HEK293 (cell line): ENCODE measurements at regions not wholly inside any gene's neighbourhood (a gene's known extent, or its start where the extent isn't known, plus 50 kb on each side); places are given as distances from the start of the nearest gene placed in this dataset.

ENCODE experiments used
- CTCF ChIA-PET: fragments of 350-600 bp; formaldehyde crosslinking; extraction: SDS; loops from one replicate; lab custom pipeline; 2021; ENCODE audit warnings: antibody characterized with exemption; lab: Yijun Ruan, JAX
- POLR2A ChIA-PET: fragments of 300-600 bp; formaldehyde crosslinking; extraction: SDS; loops from one replicate; lab custom pipeline; 2020; ENCODE audit warnings: antibody characterized with exemption, inconsistent platforms; lab: Yijun Ruan, JAX
- H3K27ac ChIP-seq: fragments of 200-500 bp; sonication (Bioruptor generic); 2 replicates; pipeline ENCODE4 v1.5.1; 2014; ENCODE audit warnings: low read depth, low read length, control low read depth, inconsistent platforms; ENCODE audit errors: extremely low read depth
- H3K36me3 ChIP-seq, 2 experiments: fragments of 200-500 bp in 1 of 2; sonication (Bioruptor generic) in 1 of 2; 1 replicate in 1 of 2; 2 replicates in 1 of 2; pipeline ENCODE4 v1.5.1; 2014 to 2017; ENCODE audit warnings: inconsistent platforms in 2 of 2, low read length in 2 of 2; ENCODE audit not compliant: control insufficient read depth in 2 of 2, insufficient read depth in 1 of 2
- H3K4me1 ChIP-seq: fragments of 200-500 bp; sonication (Bioruptor generic); 2 replicates; pipeline ENCODE4 v1.5.1; 2014; ENCODE audit warnings: mild to moderate bottlenecking, low read length, inconsistent platforms; ENCODE audit not compliant: control insufficient read depth, insufficient read depth
- H3K4me3 ChIP-seq: 2 replicates; pipeline ENCODE4 v1.5.1; 2011; ENCODE audit warnings: low read depth, mild to moderate bottlenecking, control low read depth, low read length, moderate library complexity
- H3K9me3 ChIP-seq: fragments of 200-500 bp; sonication (Bioruptor generic); 2 replicates; pipeline ENCODE4 v1.5.1; 2014; ENCODE audit warnings: low read depth, low read length, inconsistent platforms; ENCODE audit not compliant: control insufficient read depth, insufficient read depth
- BCL11A ChIP-seq: fragments of 450-650 bp; formaldehyde crosslinking; IDR thresholded peaks from 2 replicates; pipeline ENCODE4 v1.5.1; 2016; ENCODE audit warnings: low read depth, missing biosample characterization, missing genetic modification characterization
- EGR2 ChIP-seq: fragments of 450-650 bp; formaldehyde crosslinking; IDR thresholded peaks from 2 replicates; pipeline ENCODE4 v1.5.1; 2016; ENCODE audit warnings: low read depth, missing biosample characterization, missing genetic modification characterization
- INSM2 ChIP-seq: fragments of 450-650 bp; formaldehyde crosslinking; IDR thresholded peaks from 2 replicates; pipeline ENCODE4 v1.5.1; 2016; ENCODE audit warnings: missing biosample characterization, missing genetic modification characterization
- KLF9 ChIP-seq: fragments of 450-650 bp; formaldehyde crosslinking; IDR thresholded peaks from 2 replicates; pipeline ENCODE4 v1.5.1; 2016; ENCODE audit warnings: missing biosample characterization, missing genetic modification characterization, low read depth
- MZF1 ChIP-seq: fragments of 450-650 bp; formaldehyde crosslinking; IDR thresholded peaks from 2 replicates; pipeline ENCODE4 v1.5.1; 2017; ENCODE audit warnings: missing biosample characterization, missing genetic modification characterization, borderline replicate concordance
- OSR2 ChIP-seq: fragments of 450-650 bp; formaldehyde crosslinking; IDR thresholded peaks from 2 replicates; pipeline ENCODE4 v1.5.1; 2016; ENCODE audit warnings: missing biosample characterization, missing genetic modification characterization
- SETDB1 ChIP-seq: IDR thresholded peaks from one replicate; pipeline ENCODE4 v1.6.1; 2017; ENCODE audit warnings: mild to moderate bottlenecking, low read length, moderate library complexity, mixed read lengths; ENCODE audit not compliant: insufficient read length
- TSHZ1 ChIP-seq: fragments of 450-650 bp; formaldehyde crosslinking; IDR thresholded peaks from 2 replicates; pipeline ENCODE4 v1.5.1; 2016; ENCODE audit warnings: missing biosample characterization, missing genetic modification characterization, borderline replicate concordance
- ZBTB20 ChIP-seq: fragments of 450-650 bp; formaldehyde crosslinking; IDR thresholded peaks from 2 replicates; pipeline ENCODE4 v1.5.1; 2016; ENCODE audit warnings: missing biosample characterization, missing genetic modification characterization
- ZBTB49 ChIP-seq: fragments of 450-650 bp; formaldehyde crosslinking; IDR thresholded peaks from 2 replicates; pipeline ENCODE4 v1.5.1; 2016; ENCODE audit warnings: missing biosample characterization, missing genetic modification characterization, low read depth
- ZBTB7A ChIP-seq: fragments of 450-650 bp; formaldehyde crosslinking; IDR thresholded peaks from 2 replicates; pipeline ENCODE4 v1.5.1; 2016; ENCODE audit warnings: low read depth, missing biosample characterization, missing genetic modification characterization
- ZFP41 ChIP-seq: fragments of 450-650 bp; formaldehyde crosslinking; IDR thresholded peaks from 2 replicates; pipeline ENCODE4 v1.5.1; 2016; ENCODE audit warnings: missing biosample characterization, missing genetic modification characterization, borderline replicate concordance
- ZNF10 ChIP-seq: fragments of 450-650 bp; formaldehyde crosslinking; IDR thresholded peaks from 2 replicates; pipeline ENCODE4 v1.5.1; 2017; ENCODE audit warnings: missing biosample characterization, missing genetic modification characterization
- ZNF138 ChIP-seq: fragments of 450-650 bp; formaldehyde crosslinking; IDR thresholded peaks from 2 replicates; pipeline ENCODE4 v1.5.1; 2016; ENCODE audit warnings: missing biosample characterization, missing genetic modification characterization, borderline replicate concordance
- ZNF211 ChIP-seq: fragments of 450-650 bp; formaldehyde crosslinking; IDR thresholded peaks from 2 replicates; pipeline ENCODE4 v1.5.1; 2016; ENCODE audit warnings: low read depth, missing biosample characterization, missing genetic modification characterization
- ZNF302 ChIP-seq: fragments of 450-650 bp; formaldehyde crosslinking; IDR thresholded peaks from 2 replicates; pipeline ENCODE4 v1.5.1; 2016; ENCODE audit warnings: missing biosample characterization, missing genetic modification characterization, low read depth
- ZNF362 ChIP-seq: fragments of 450-650 bp; formaldehyde crosslinking; IDR thresholded peaks from 2 replicates; pipeline ENCODE4 v1.5.1; 2016; ENCODE audit warnings: missing biosample characterization, missing genetic modification characterization
- ZNF398 ChIP-seq: fragments of 450-650 bp; formaldehyde crosslinking; IDR thresholded peaks from 2 replicates; pipeline ENCODE4 v1.5.1; 2017; ENCODE audit warnings: missing biosample characterization, missing genetic modification characterization
- ZNF426 ChIP-seq: fragments of 450-650 bp; formaldehyde crosslinking; IDR thresholded peaks from 2 replicates; pipeline ENCODE4 v1.5.1; 2017; ENCODE audit warnings: missing biosample characterization, missing genetic modification characterization, mild to moderate bottlenecking, inconsistent platforms, moderate library complexity
- ZNF548 ChIP-seq: fragments of 450-650 bp; formaldehyde crosslinking; IDR thresholded peaks from 2 replicates; pipeline ENCODE4 v1.5.1; 2016; ENCODE audit warnings: missing biosample characterization, missing genetic modification characterization
- ZNF560 ChIP-seq: fragments of 450-650 bp; formaldehyde crosslinking; IDR thresholded peaks from 2 replicates; pipeline ENCODE4 v1.5.1; 2017; ENCODE audit warnings: missing biosample characterization, missing genetic modification characterization, borderline replicate concordance
- ZNF621 ChIP-seq: fragments of 450-650 bp; formaldehyde crosslinking; IDR thresholded peaks from 2 replicates; pipeline ENCODE4 v1.5.1; 2017; ENCODE audit warnings: missing biosample characterization, missing genetic modification characterization
- ZNF624 ChIP-seq: fragments of 450-650 bp; formaldehyde crosslinking; IDR thresholded peaks from 2 replicates; pipeline ENCODE4 v1.5.1; 2017; ENCODE audit warnings: missing biosample characterization, missing genetic modification characterization
- ZNF626 ChIP-seq: fragments of 450-650 bp; sonication (Bioruptor Pico); formaldehyde crosslinking; IDR thresholded peaks from 2 replicates; pipeline ENCODE4 v1.5.1; 2018; ENCODE audit warnings: missing biosample characterization, missing genetic modification characterization, inconsistent platforms
- ZNF629 ChIP-seq: fragments of 450-650 bp; formaldehyde crosslinking; IDR thresholded peaks from 2 replicates; pipeline ENCODE4 v1.5.1; 2017; ENCODE audit warnings: missing biosample characterization, missing genetic modification characterization
- ZNF785 ChIP-seq: fragments of 450-650 bp; formaldehyde crosslinking; IDR thresholded peaks from 2 replicates; pipeline ENCODE4 v1.5.1; 2016; ENCODE audit warnings: missing biosample characterization, missing genetic modification characterization

GRCh38 chr6:19135706-19136105 is 701.5 kb upstream of the ID4 start:
- POLR2A ChIA-PET: interaction anchor here (0.6 kb wide), 1 partner anchor 1349 kb away, joined by 3 read pairs; no protein-coding TSS in a partner anchor
- H3K4me3 ChIP-seq: no peak overlapping the region

GRCh38 chr6:19137505-19137904 is 699.7 kb upstream of the ID4 start:
- Histone ChIP-seq H3K27ac (no peak overlapping the region), H3K4me1 (no peaks in the 10 kb centered on the region), H3K9me3 (no peaks in the 10 kb centered on the region), H3K36me3 (no peaks in the 10 kb centered on the region), H3K4me3 (no peak overlapping the region)
- ChIA-PET POLR2A (no interaction called here), CTCF (interaction anchor here (0.5 to 0.7 kb wide), 2 partner anchors 387 to 579 kb away, joined by 3 to 4 read pairs; no protein-coding TSS in a partner anchor)
- TF ChIP-seq TSHZ1 (tag by site-specific recombination) (no peak), MZF1 (tag by site-specific recombination) (no peak), INSM2 (tag by site-specific recombination) (no peak), SETDB1 (no peak), ZNF426 (tag by site-specific recombination) (no peak), ZBTB7A (tag by site-specific recombination) (no peak), OSR2 (no peak)

More at GRCh38 chr6:19135706-19136105, 701.5 kb upstream of the ID4 start:
- Histone ChIP-seq H3K36me3 (no peaks in the 10 kb centered on the region), H3K9me3 (no peaks in the 10 kb centered on the region), H3K27ac (no peak overlapping the region), H3K4me1 (no peaks in the 10 kb centered on the region)
- CTCF ChIA-PET: interaction anchor here (0.6 to 1.5 kb wide), 3 partner anchors 10 to 544 kb away, joined by 3 to 7 read pairs (median 4); no protein-coding TSS in a partner anchor
- TF ChIP-seq ZNF10 (no peak), ZNF302 (tag by site-specific recombination) (no peak), BCL11A (tag by site-specific recombination) (no peak), ZNF624 (tag by site-specific recombination) (no peak), ZNF362 (no peak), ZNF626 (tag by site-specific recombination) (no peak), ZFP41 (no peak), ZNF629 (tag by site-specific recombination) (no peak), ZBTB20 (tag by site-specific recombination) (no peak), ZNF785 (tag by site-specific recombination) (no peak), ZNF138 (tag by site-specific recombination) (no peak), ZBTB49 (tag by site-specific recombination) (no peak), ZNF621 (tag by site-specific recombination) (no peak), ZNF398 (tag by site-specific recombination) (no peak), ZNF560 (tag by site-specific recombination) (no peak), ZNF211 (tag by site-specific recombination) (no peak), EGR2 (no peak), ZNF548 (tag by site-specific recombination) (no peak), KLF9 (no peak)
